SU-DHL-6 (cell line): ENCODE measurements at regions not wholly inside any gene's neighbourhood (a gene's known extent, or its start where the extent isn't known, plus 50 kb on each side); places are given as distances from the start of the nearest gene placed in this dataset.

Experiments used
- H2AFZ ChIP-seq: fragments of 200-600 bp; sonication (generic); 2 replicates; pipeline ENCODE4 v1.6.1; 2014; ENCODE audit warnings: low read depth, mild to moderate bottlenecking, moderate library complexity, mixed read lengths, antibody characterized with exemption, low read length; ENCODE audit not compliant: severe bottlenecking
- H3F3A ChIP-seq: fragments of 200-600 bp; shearing (Covaris generic); 2 replicates; pipeline ENCODE4 v1.6.0; 2016; ENCODE audit warnings: antibody characterized with exemption, mild to moderate bottlenecking; ENCODE audit not compliant: insufficient read depth
- H3K27ac ChIP-seq: fragments of 200-600 bp; sonication (generic); 2 replicates; pipeline ENCODE4 v1.5.1; 2016; ENCODE audit warnings: low read depth, mild to moderate bottlenecking, low read length, moderate library complexity, mixed read lengths
- H3K27me3 ChIP-seq: fragments of 200-600 bp; sonication (generic), shearing (Covaris generic); 2 replicates; pipeline ENCODE4 v1.6.0; 2014; ENCODE audit warnings: mild to moderate bottlenecking, low read length
- H3K36me3 ChIP-seq: fragments of 200-600 bp; sonication (generic); 2 replicates; pipeline ENCODE4 v1.6.1; 2014; ENCODE audit warnings: mild to moderate bottlenecking, low read length, mixed read lengths
- H3K4me2 ChIP-seq: fragments of 300-600, 200-600 bp; shearing (Covaris generic), sonication (generic); 2 replicates; pipeline ENCODE4 v1.6.0; 2014; ENCODE audit warnings: low read length, low read depth, mild to moderate bottlenecking; ENCODE audit not compliant: poor library complexity, severe bottlenecking
- H3K4me3 ChIP-seq: fragments of 200-600 bp; sonication (generic); 2 replicates; pipeline ENCODE4 v1.5.1; 2014; ENCODE audit warnings: antibody characterized with exemption, low read length, mild to moderate bottlenecking, mixed read lengths; ENCODE audit not compliant: insufficient read depth, poor library complexity, severe bottlenecking
- H3K79me2 ChIP-seq: fragments of 200-600 bp; sonication (generic); 2 replicates; pipeline ENCODE4 v1.6.1; 2014; ENCODE audit warnings: mild to moderate bottlenecking, low read length, moderate library complexity; ENCODE audit not compliant: insufficient read depth
- H3K9ac ChIP-seq: fragments of 200-600 bp; sonication (generic); 2 replicates; pipeline ENCODE4 v1.7.0; 2014; ENCODE audit warnings: mild to moderate bottlenecking, low read length
- H3K9me2 ChIP-seq: fragments of 200-600 bp; sonication (generic); replicated peaks from 2 replicates; pipeline ENCODE4 v1.6.1; 2014; ENCODE audit warnings: low read length; ENCODE audit not compliant: insufficient read depth
- H3K9me3 ChIP-seq: fragments of 200-600 bp; sonication (generic); 2 replicates; pipeline ENCODE4 v1.6.1; 2014; ENCODE audit warnings: low read length, mixed read lengths; ENCODE audit not compliant: insufficient read depth
- H4K20me1 ChIP-seq: fragments of 200-600 bp; sonication (generic); 2 replicates; pipeline ENCODE4 v1.6.1; 2014; ENCODE audit warnings: low read depth, mild to moderate bottlenecking, antibody characterized with exemption, low read length, moderate library complexity, mixed read lengths
- EZH2phosphoT487 ChIP-seq: fragments of 200-600 bp; sonication (generic), shearing (Covaris generic); conservative IDR thresholded peaks from 2 replicates; pipeline ENCODE4 v1.6.1; 2018; ENCODE audit warnings: mild to moderate bottlenecking, antibody characterized with exemption, low read length, moderate library complexity, mixed read lengths
- TF ChIP-seq, protein P1 (sequence below): fragments of 200-600 bp; sonication (generic); IDR thresholded peaks from one replicate; pipeline ENCODE4 v1.5.1; 2017; ENCODE audit warnings: antibody characterized with exemption, mild to moderate bottlenecking, low read length, moderate library complexity; ENCODE audit not compliant: insufficient read depth, poor library complexity, severe bottlenecking

DNA sequence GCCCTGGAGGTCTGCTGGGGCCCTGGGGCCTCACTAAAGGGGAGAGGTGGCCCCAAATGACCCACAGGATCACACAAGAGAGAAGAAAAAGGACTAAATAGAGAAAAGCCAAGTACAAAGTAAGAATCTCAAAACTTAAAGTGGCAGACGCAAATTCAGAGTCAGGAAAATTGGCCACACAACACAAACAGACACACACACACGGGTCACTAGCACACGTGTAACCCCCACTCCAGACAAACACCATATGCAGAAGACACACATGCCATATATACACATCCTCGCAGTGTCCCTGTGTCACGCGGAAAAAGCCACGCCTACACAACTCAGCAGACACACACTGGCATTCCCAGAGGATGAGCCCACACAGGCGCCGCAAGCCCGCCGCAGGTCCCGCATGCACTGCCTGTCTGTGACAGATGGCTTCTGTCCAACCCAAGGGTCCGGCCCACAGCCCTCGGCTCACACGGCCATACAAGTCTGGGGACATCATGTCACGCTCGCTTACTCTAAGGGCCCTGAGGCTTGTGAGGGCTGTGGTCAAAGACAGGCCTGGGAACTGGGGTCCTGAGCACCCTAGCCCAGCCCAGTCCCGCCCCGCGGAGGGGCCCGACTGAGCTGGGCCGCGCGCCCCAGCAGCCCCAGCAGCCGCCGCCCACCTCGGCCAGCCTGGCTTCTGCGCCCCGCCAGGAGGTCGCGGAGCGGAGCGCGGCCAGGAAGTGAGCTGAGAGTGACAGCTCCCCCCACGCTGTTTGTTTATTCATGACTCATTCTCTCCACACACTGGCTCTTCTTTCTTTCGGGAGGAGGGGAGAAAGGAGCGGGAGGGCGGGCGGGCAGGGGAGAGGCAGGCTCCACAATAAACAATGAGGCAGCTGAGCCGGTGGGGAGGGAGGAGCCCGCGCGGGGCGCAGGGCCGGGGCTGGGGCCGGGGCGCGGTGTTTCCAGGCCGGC, 95.5 kb upstream of the ZMIZ1 start:
- Histone ChIP-seq H3K79me2 (no peaks in the 10 kb centered on the region), H3K27me3 (0 out of 2 replicates have a peak, but pooled peaks cover 3% of the 10 kb centered on the region), H3K9me2 (no peaks in the 10 kb centered on the region), H3K9ac (no peak overlapping the region; the same call in 1 of the 2 replicates), H3K27ac (no peak overlapping the region), H2AFZ (no peak overlapping the region), H3K36me3 (no peaks in the 10 kb centered on the region), H3F3A (no peaks in the 10 kb centered on the region), H3K9me3 (no peaks in the 10 kb centered on the region), H3K4me2 (peak overlapping the region; percentile 42), H3K4me3 (peak overlapping the region; percentile 44), H4K20me1 (no peaks in the 10 kb centered on the region)
- TF ChIP-seq EZH2phosphoT487, result no peak
- TF ChIP-seq, protein P1, sequence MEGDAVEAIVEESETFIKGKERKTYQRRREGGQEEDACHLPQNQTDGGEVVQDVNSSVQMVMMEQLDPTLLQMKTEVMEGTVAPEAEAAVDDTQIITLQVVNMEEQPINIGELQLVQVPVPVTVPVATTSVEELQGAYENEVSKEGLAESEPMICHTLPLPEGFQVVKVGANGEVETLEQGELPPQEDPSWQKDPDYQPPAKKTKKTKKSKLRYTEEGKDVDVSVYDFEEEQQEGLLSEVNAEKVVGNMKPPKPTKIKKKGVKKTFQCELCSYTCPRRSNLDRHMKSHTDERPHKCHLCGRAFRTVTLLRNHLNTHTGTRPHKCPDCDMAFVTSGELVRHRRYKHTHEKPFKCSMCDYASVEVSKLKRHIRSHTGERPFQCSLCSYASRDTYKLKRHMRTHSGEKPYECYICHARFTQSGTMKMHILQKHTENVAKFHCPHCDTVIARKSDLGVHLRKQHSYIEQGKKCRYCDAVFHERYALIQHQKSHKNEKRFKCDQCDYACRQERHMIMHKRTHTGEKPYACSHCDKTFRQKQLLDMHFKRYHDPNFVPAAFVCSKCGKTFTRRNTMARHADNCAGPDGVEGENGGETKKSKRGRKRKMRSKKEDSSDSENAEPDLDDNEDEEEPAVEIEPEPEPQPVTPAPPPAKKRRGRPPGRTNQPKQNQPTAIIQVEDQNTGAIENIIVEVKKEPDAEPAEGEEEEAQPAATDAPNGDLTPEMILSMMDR, result no peak

DNA sequence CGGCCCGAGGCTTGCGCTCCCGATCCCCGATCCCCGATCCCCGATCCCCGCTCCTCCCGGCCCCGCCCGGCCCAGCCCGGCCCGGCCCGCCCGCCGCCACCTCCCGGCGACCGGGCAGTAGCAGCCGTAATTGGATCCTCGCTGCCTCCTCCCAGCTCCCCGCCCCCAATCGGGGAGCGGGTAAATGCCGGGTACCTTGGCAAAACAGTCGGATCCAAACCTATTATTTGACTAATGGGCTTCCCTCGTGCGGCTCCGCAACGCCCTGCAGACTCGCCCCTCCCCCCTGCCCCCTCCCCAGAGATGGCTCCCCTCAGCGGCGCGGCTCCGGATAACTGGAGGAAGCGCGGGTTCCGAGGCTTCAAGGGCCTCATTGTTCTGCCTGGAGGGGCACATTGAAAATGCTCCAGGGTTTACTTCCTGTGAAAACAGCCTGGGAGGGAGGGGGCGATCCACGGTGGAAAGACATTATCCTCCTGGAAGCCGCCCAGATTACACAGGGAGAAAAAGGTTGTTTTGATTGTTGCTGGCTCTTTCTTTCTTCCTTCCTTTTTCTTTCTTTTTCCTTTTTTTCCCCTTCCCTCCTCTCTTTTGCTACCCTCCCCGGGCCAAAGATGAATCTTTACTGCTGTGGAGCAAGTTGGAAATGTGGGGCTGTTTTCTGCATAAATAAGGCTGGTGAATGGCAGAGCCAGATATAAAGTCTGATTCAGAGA, 94.7 kb upstream of the ZMIZ1 start:
- 0 out of 2 replicates have a peak, but pooled peaks cover 3% of the 10 kb centered on the region for H3K27me3 ChIP-seq
- peak overlapping the region; percentile 42 for H3K4me2 ChIP-seq
- no peaks in the 10 kb centered on the region for H3K9me2 ChIP-seq
- H4K20me1 ChIP-seq, result no peaks in the 10 kb centered on the region
- H3K4me3 ChIP-seq, result peak overlapping the region; percentile 44
- H3K36me3 ChIP-seq, result no peaks in the 10 kb centered on the region
- H3F3A ChIP-seq, result no peaks in the 10 kb centered on the region
- H3K9me3 ChIP-seq, result no peaks in the 10 kb centered on the region
- TF ChIP-seq, protein P1, result no peak
- TF ChIP-seq EZH2phosphoT487, result no peak
- no peak overlapping the region for H3K27ac ChIP-seq
- H3K9ac ChIP-seq, result 0 out of 2 replicates have a peak overlapping the region, but pooled peaks have one; percentile 24
- H3K79me2 ChIP-seq, result no peaks in the 10 kb centered on the region
- no peak overlapping the region for H2AFZ ChIP-seq

DNA sequence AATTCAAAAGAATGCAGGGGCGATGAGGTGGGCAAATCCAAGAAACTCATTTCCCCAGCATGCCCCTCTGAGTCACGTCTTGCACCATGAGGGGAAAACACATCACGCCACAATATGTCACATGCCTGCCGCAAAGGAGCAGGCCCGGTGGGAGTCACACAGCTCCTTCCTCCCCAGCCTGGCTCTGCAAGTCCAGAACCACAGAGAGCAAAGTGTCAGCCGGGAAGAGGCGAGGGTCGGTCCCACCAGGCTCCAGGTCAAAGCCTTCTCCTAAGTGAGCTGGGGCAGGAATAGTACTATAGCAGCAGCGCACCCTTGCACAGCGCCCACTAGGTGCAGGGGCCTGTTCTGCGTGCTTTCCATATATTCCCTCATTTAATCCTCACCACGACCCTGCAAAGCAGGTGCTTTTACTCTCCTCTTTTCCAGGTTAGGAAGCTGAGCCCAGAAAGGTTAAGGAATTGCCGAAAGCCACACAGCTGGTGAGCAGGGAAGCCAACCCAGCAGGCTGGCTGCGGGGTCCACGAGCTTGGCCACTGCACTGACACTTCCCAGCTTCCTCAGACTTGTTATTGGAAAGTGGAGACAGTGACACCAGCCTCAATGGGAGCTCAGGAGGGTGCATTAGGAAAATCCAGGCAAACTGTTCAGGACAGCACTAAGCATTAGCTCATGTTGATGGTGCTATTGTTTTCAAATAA, 94.0 kb upstream of the ZMIZ1 start:
- Histone ChIP-seq H3K9me3 (no peaks in the 10 kb centered on the region), H3K79me2 (no peaks in the 10 kb centered on the region), H4K20me1 (no peaks in the 10 kb centered on the region), H3K36me3 (no peaks in the 10 kb centered on the region), H3K9me2 (no peaks in the 10 kb centered on the region), H3K27ac (no peak overlapping the region), H3K4me2 (peak overlapping the region; percentile 42), H3F3A (no peaks in the 10 kb centered on the region), H2AFZ (no peak overlapping the region), H3K27me3 (0 out of 2 replicates have a peak, but pooled peaks cover 3% of the 10 kb centered on the region), H3K9ac (no peak overlapping the region), H3K4me3 (no peak overlapping the region)
- TF ChIP-seq, protein P1, result peak; percentile 41
- TF ChIP-seq EZH2phosphoT487, result no peak
